A549 (cell line): ENCODE measurements at regions not wholly inside any gene's neighbourhood (a gene's known extent, or its start where the extent isn't known, plus 50 kb on each side); places are given as distances from the start of the nearest gene placed in this dataset.

Source experiments
- ATAC-seq, 2 experiments: fragments of 200-7000 bp in 1 of 2; fragments of >200 bp in 1 of 2; cut with Nextera tagmentation in 1 of 2; cut with Tn5 transposase in 1 of 2; 3 replicates each; pipeline versions ENCODE4 v1.8.0 to v1.9.1; 2018 to 2020; ENCODE audit warnings: mild to moderate bottlenecking in 1 of 2, moderate library complexity in 1 of 2
- CTCF ChIA-PET: fragments of 300-600 bp; sonication (Branson Sonifier 250); formaldehyde crosslinking; extraction: SDS; loops from one replicate; lab custom pipeline; 2021; ENCODE audit warnings: antibody characterized with exemption, inconsistent platforms; lab: Yijun Ruan, JAX
- POLR2A ChIA-PET: fragments of 350-600 bp; formaldehyde crosslinking; extraction: SDS; loops from one replicate; lab custom pipeline; 2021; ENCODE audit warnings: antibody characterized with exemption, inconsistent platforms; lab: Yijun Ruan, JAX
- DNase-seq, 2 experiments: peaks; one replicate each; pipeline versions ENCODE4 v3.0.0 to v3.0.0-alpha.2; 2011 to 2016; ENCODE audit warnings: low read depth in 1 of 2, low spot score in 1 of 2
- FAIRE-seq: peaks from 2 replicates; lab custom pipeline; 2011; peaks lifted over from hg19 to GRCh38; lab: Jason Lieb, UNC
- H3K27ac ChIP-seq, 2 experiments: fragments of >200 bp; sonication (Bioruptor Twin); formaldehyde crosslinking; 3 replicates each; pipeline ENCODE4 v1.5.1; 2016 to 2017
- H3K4me1 ChIP-seq: fragments of >200 bp; sonication (Bioruptor Twin); formaldehyde crosslinking; 3 replicates; pipeline ENCODE4 v1.6.1; 2016
- H3K4me2 ChIP-seq: fragments of >200 bp; sonication (Bioruptor Twin); formaldehyde crosslinking; 3 replicates; pipeline ENCODE4 v1.6.1; 2016
- H3K4me3 ChIP-seq: fragments of >200 bp; sonication (Bioruptor Twin); formaldehyde crosslinking; 3 replicates; pipeline ENCODE4 v1.5.1; 2016
- H3K9me3 ChIP-seq: fragments of >200 bp; sonication (Bioruptor Twin); formaldehyde crosslinking; 3 replicates; pipeline ENCODE4 v1.6.1; 2016
- BHLHE40 ChIP-seq: IDR thresholded peaks from 2 replicates; pipeline ENCODE4 v1.6.1; 2012; ENCODE audit warnings: low read depth, low read length, inconsistent platforms
- E2F6 ChIP-seq: IDR thresholded peaks from 2 replicates; pipeline ENCODE4 v1.6.1; 2012; ENCODE audit warnings: low read depth, borderline replicate concordance
- EHMT2 ChIP-seq: fragments of 200-600 bp; sonication (generic); IDR thresholded peaks from 2 replicates; pipeline ENCODE4 v1.6.1; 2016; ENCODE audit warnings: antibody characterized with exemption, low read depth, mild to moderate bottlenecking, moderate library complexity
- EP300 ChIP-seq, 2 experiments: fragments of >200 bp; sonication (Bioruptor Twin); formaldehyde crosslinking; IDR thresholded peaks; 2 replicates in 1 of 2; 3 replicates in 1 of 2; pipeline ENCODE4 v1.6.1; 2016 to 2017
- FOSB ChIP-seq: fragments of 250-450 bp; sonication (Bioruptor Pico); IDR thresholded peaks from 2 replicates; pipeline ENCODE4 v1.5.0; 2020; ENCODE audit warnings: mild to moderate bottlenecking, moderate library complexity
- FOSL2 ChIP-seq, 2 experiments: fragments of 450-650 bp in 1 of 2; fragments of >200 bp in 1 of 2; sonication (Bioruptor Twin) in 1 of 2; formaldehyde crosslinking; IDR thresholded peaks; 2 replicates each; pipeline versions ENCODE4 v1.5.0 to v1.6.1; 2016 to 2020; ENCODE audit warnings: mild to moderate bottlenecking in 1 of 2, moderate library complexity in 1 of 2
- GATA3 ChIP-seq: IDR thresholded peaks from 2 replicates; pipeline ENCODE4 v1.6.1; 2012; ENCODE audit warnings: borderline replicate concordance
- HDAC2 ChIP-seq: fragments of 200-600 bp; sonication (generic); IDR thresholded peaks from 2 replicates; pipeline ENCODE4 v1.6.1; 2016
- HOXA7 ChIP-seq: fragments of 250-450 bp; sonication (Bioruptor Pico); IDR thresholded peaks from 2 replicates; pipeline ENCODE4 v1.5.0; 2020; ENCODE audit warnings: mild to moderate bottlenecking, moderate library complexity
- HOXB13 ChIP-seq: fragments of 250-450 bp; sonication (Bioruptor Pico); IDR thresholded peaks from 2 replicates; pipeline ENCODE4 v1.5.0; 2020; ENCODE audit warnings: low read depth, mild to moderate bottlenecking, moderate library complexity
- KDM5A ChIP-seq: fragments of 200-600 bp; sonication (generic); IDR thresholded peaks from 2 replicates; pipeline ENCODE4 v1.6.1; 2016; ENCODE audit warnings: antibody characterized with exemption, mild to moderate bottlenecking
- MAFK ChIP-seq: fragments of 450-650 bp; IDR thresholded peaks from 2 replicates; pipeline ENCODE4 v1.6.1; 2014; ENCODE audit not compliant: partially characterized antibody
- NFE2L2 ChIP-seq: fragments of 150-350 bp; conservative IDR thresholded peaks from 2 replicates; pipeline ENCODE4 v1.6.1; 2014; ENCODE audit warnings: low read length
- NR3C1 ChIP-seq: fragments of >200 bp; sonication (Bioruptor Twin); formaldehyde crosslinking; IDR thresholded peaks from 3 replicates; pipeline ENCODE4 v1.6.1; 2017
- RARB ChIP-seq: fragments of 250-450 bp; sonication (Bioruptor Pico); IDR thresholded peaks from 2 replicates; pipeline ENCODE4 v1.8.0; 2021; ENCODE audit warnings: mild to moderate bottlenecking, moderate library complexity
- RCOR1 ChIP-seq: fragments of 150-350 bp; IDR thresholded peaks from 2 replicates; pipeline ENCODE4 v1.6.1; 2014; ENCODE audit warnings: antibody characterized with exemption, low read length, low read depth
- REST ChIP-seq: fragments of 200-600 bp; sonication (generic); IDR thresholded peaks from 2 replicates; pipeline ENCODE4 v1.6.1; 2016; ENCODE audit warnings: antibody characterized with exemption, mild to moderate bottlenecking, moderate library complexity
- RNF2 ChIP-seq: fragments of 200-600 bp; sonication (generic); IDR thresholded peaks from 2 replicates; pipeline ENCODE4 v1.6.1; 2016; ENCODE audit warnings: low read depth, mild to moderate bottlenecking, antibody characterized with exemption, moderate library complexity, borderline replicate concordance
- TP53 ChIP-seq: fragments of 250-450 bp; sonication (Bioruptor Pico); IDR thresholded peaks from 2 replicates; pipeline ENCODE4 v1.5.0; 2021; ENCODE audit warnings: mild to moderate bottlenecking, moderate library complexity
- ZNF302 ChIP-seq: fragments of 250-450 bp; sonication (Bioruptor Pico); IDR thresholded peaks from 2 replicates; pipeline ENCODE4 v1.9.0; 2021; ENCODE audit warnings: inconsistent platforms, mild to moderate bottlenecking, moderate library complexity
- ZSCAN20 ChIP-seq: fragments of 250-450 bp; sonication (Bioruptor Pico); IDR thresholded peaks from 2 replicates; pipeline ENCODE4 v1.8.0; 2022; ENCODE audit warnings: mild to moderate bottlenecking, moderate library complexity
- WGBS: methylation state at CpG from one replicate; pipeline ENCODE4 v1.1.6; 2017; ENCODE audit errors: missing lambda C conversion rate; 5-methylcytosine and 5-hydroxymethylcytosine counted together

GRCh38 chr6:170080169-170080827 lies 210.6 kb downstream of the DLL1 start:
- Histone ChIP-seq H3K4me1 (no peaks in the 10 kb centered on the region), H3K4me2 (no peak overlapping the region), H3K9me3 (no peaks in the 10 kb centered on the region), H3K27ac (no peak overlapping the region), H3K4me3 (no peak overlapping the region)
- DNase-seq (no peak), FAIRE-seq (no peak), ATAC-seq (no peak)
- POLR2A ChIA-PET: no interaction called here
- TF ChIP-seq KDM5A: no peak
- TF ChIP-seq RCOR1: no peak
- TF ChIP-seq E2F6: no peak
- CTCF ChIA-PET: no interaction called here
- WGBS: 26% methylated on average over 12 of the region's 24 CpGs

- Histone ChIP-seq H3K27ac (no peak overlapping the region), H3K4me3 (no peak overlapping the region), H3K4me1 (no peaks in the 10 kb centered on the region)
- no peak for DNase-seq
- ChIA-PET POLR2A (no interaction called here), CTCF (no interaction called here)
- 62% methylated on average over 17 of the region's 21 CpGs for whole genome bisulfite sequencing
- TF ChIP-seq ZNF302 (no peak), KDM5A (no peak), HDAC2 (no peak), REST (no peak), TP53 (CRISPR knock-in tag) (no peak), HOXB13 (CRISPR knock-in tag) (no peak), EP300 (IDR thresholded peaks at IDR 0.05) (no peak), NR3C1 (no peak), RCOR1 (no peak), GATA3 (no peak), EHMT2 (no peak), RNF2 (no peak), FOSB (CRISPR knock-in tag) (no peak), FOSL2 (IDR thresholded peaks at IDR 0.05) (no peak), FOSL2 (CRISPR knock-in tag; IDR thresholded peaks at IDR 0.05) (no peak), BHLHE40 (no peak), RARB (CRISPR knock-in tag) (no peak), ZSCAN20 (CRISPR knock-in tag) (no peak), MAFK (no peak), HOXA7 (CRISPR knock-in tag) (no peak), NFE2L2 (no peak)
- TF ChIP-seq, all 56 proteins: peak for 0
- ATAC-seq (no peak), FAIRE-seq (no peak)
- H3K4me2 ChIP-seq: no peak overlapping the region
- no peaks in the 10 kb centered on the region for H3K9me3 ChIP-seq
These were observed 214.3 kb downstream of the DLL1 start for GRCh38 chr6:170076466-170077165.
